ENCODE measurements at regions not wholly inside any gene's neighbourhood (a gene's known extent, or its start where the extent isn't known, plus 50 kb on each side); places are given as distances from the start of the nearest gene placed in this dataset.

GRCh38 chr17:69605571-69605970 is 191.1 kb downstream of the MAP2K6 start:
- DNase-seq (ENCODE audit: low spot score): no peak
- in situ Hi-C loops (cut with HindIII; ENCODE audit: low sequenced_read_pairs): no loop called here

GRCh38 chr17:69606142-69606800 is 191.8 kb downstream of the MAP2K6 start:
- peak; percentile 54 for DNase-seq (ENCODE audit: low spot score)
- in situ Hi-C loops (cut with HindIII; ENCODE audit: low sequenced_read_pairs): no loop called here

GRCh38 chr17:69607162-69607834 is 192.8 kb downstream of the MAP2K6 start:
- peak; percentile 70 for DNase-seq (ENCODE audit: low spot score)

GRCh38 chr17:69608141-69608540 is 193.6 kb downstream of the MAP2K6 start:
- in situ Hi-C loops (cut with HindIII; ENCODE audit: low sequenced_read_pairs): no loop called here
- no peak for DNase-seq (ENCODE audit: low spot score)

More at GRCh38 chr17:69607162-69607834, 192.8 kb downstream of the MAP2K6 start:
- in situ Hi-C loops (cut with HindIII; ENCODE audit: low sequenced_read_pairs): no loop called here

- DNase-seq (ENCODE audit: low spot score): no peak
- in situ Hi-C loops (cut with HindIII; ENCODE audit: low sequenced_read_pairs): no loop called here
Observed at GRCh38 chr17:69608808-69609472, 194.4 kb downstream of the MAP2K6 start.

GRCh38 chr17:69609473-69610305 is 195.2 kb downstream of the MAP2K6 start:
- no peak for DNase-seq (ENCODE audit: low spot score)
- in situ Hi-C loops (cut with HindIII; ENCODE audit: low sequenced_read_pairs): no loop called here

- no peak for DNase-seq (ENCODE audit: low spot score)
- in situ Hi-C loops (cut with HindIII; ENCODE audit: low sequenced_read_pairs): no loop called here
Observed at GRCh38 chr17:69620363-69620762, 205.9 kb downstream of the MAP2K6 start.

- DNase-seq (ENCODE audit: low spot score): no peak
- in situ Hi-C loops (cut with HindIII; ENCODE audit: low sequenced_read_pairs): no loop called here
Observed at GRCh38 chr17:69625474-69625873, 211.0 kb downstream of the MAP2K6 start.

GRCh38 chr17:69630056-69630635 is 215.6 kb downstream of the MAP2K6 start:
- in situ Hi-C loops (cut with HindIII; ENCODE audit: low sequenced_read_pairs): no loop called here
- no peak for DNase-seq (ENCODE audit: low spot score)

- in situ Hi-C loops (cut with HindIII; ENCODE audit: low sequenced_read_pairs): no loop called here
- no peak for DNase-seq (ENCODE audit: low spot score)
Observed at GRCh38 chr17:69634844-69635243, 220.3 kb downstream of the MAP2K6 start.

GRCh38 chr17:69637446-69638156 is 223.1 kb downstream of the MAP2K6 start:
- in situ Hi-C loops (cut with HindIII; ENCODE audit: low sequenced_read_pairs): no loop called here
- peak; percentile 15 for DNase-seq (ENCODE audit: low spot score)

- no peak for DNase-seq (ENCODE audit: low spot score)
- in situ Hi-C loops (cut with HindIII; ENCODE audit: low sequenced_read_pairs): no loop called here
Observed at GRCh38 chr17:69639096-69639495, 224.6 kb downstream of the MAP2K6 start.

GRCh38 chr17:69640073-69640472 is 225.6 kb downstream of the MAP2K6 start:
- in situ Hi-C loops (cut with HindIII; ENCODE audit: low sequenced_read_pairs): no loop called here
- no peak for DNase-seq (ENCODE audit: low spot score)

- DNase-seq (ENCODE audit: low spot score): no peak
- in situ Hi-C loops (cut with HindIII; ENCODE audit: low sequenced_read_pairs): no loop called here
Observed at GRCh38 chr17:69643686-69644085, 229.2 kb downstream of the MAP2K6 start.

GRCh38 chr17:69646729-69647128 is 232.2 kb downstream of the MAP2K6 start:
- DNase-seq (ENCODE audit: low spot score): no peak
- in situ Hi-C loops (cut with HindIII; ENCODE audit: low sequenced_read_pairs): no loop called here

- no peak for DNase-seq (ENCODE audit: low spot score)
- in situ Hi-C loops (cut with HindIII; ENCODE audit: low sequenced_read_pairs): no loop called here
Observed at GRCh38 chr17:69650881-69651280, 236.4 kb downstream of the MAP2K6 start.

- DNase-seq (ENCODE audit: low spot score): no peak
- in situ Hi-C loops (cut with HindIII; ENCODE audit: low sequenced_read_pairs): no loop called here
Observed at GRCh38 chr17:69651921-69652320, 237.4 kb downstream of the MAP2K6 start.

GRCh38 chr17:69654981-69655855 is 240.7 kb downstream of the MAP2K6 start:
- no peak for DNase-seq (ENCODE audit: low spot score)
- in situ Hi-C loops (cut with HindIII; ENCODE audit: low sequenced_read_pairs): no loop called here
